Gastroesophageal sphincter (tissue), 2 donors: ENCODE measurements at regions not wholly inside any gene's neighbourhood (a gene's known extent, or its start where the extent isn't known, plus 50 kb on each side); places are given as distances from the start of the nearest gene placed in this dataset.

ENCODE experiments used
- POLR2A ChIP-seq, 2 donors: fragments of 450-650 bp; IDR thresholded peaks; one replicate each; pipeline ENCODE4 v1.6.1; 2017; ENCODE audit warnings: antibody characterized with exemption in 2 of 2, mild to moderate bottlenecking in 2 of 2, moderate library complexity in 1 of 2
- POLR2AphosphoS5 ChIP-seq: sonication (generic); formaldehyde crosslinking; IDR thresholded peaks from one replicate; pipeline ENCODE4 v1.6.1; 2017; ENCODE audit warnings: antibody characterized with exemption

DNA sequence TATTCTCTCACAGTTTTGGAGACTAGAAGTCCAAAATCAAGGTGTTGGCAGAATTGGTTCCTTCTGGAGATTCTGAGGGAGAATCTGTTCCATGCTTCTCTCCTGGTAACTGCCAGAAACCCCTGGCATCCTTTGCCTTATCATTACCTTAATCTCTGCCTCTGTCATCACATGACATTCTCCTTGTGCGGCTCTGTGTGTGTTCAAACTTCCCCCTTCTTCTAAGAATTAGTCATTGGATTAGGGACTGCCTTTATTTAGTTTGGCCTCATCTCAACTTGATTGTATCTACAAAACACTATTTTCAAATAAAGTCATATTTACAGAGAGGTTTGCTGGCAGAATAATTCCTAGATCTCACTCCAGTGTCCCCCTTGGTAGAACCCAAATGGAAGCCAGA lies 68.9 kb downstream of the ZNF641 start:
- TF ChIP-seq POLR2A (IDR thresholded peaks at IDR 0.05) (no peak), POLR2AphosphoS5 (no peak)
